IgD-negative memory B cell (primary cell): ENCODE measurements at regions not wholly inside any gene's neighbourhood (a gene's known extent, or its start where the extent isn't known, plus 50 kb on each side); places are given as distances from the start of the nearest gene placed in this dataset.

Experiments
- H3K27ac Mint-ChIP-seq, 3 donors: one replicate each; pipeline ENCODE4 v1.8.0; 2020 to 2022; ENCODE audit warnings: mild to moderate bottlenecking in 3 of 3, mixed read lengths in 3 of 3, moderate library complexity in 1 of 3
- H3K27me3 Mint-ChIP-seq: one replicate; pipeline ENCODE4 v1.8.0; 2021; ENCODE audit warnings: mixed read lengths
- H3K36me3 Mint-ChIP-seq: one replicate; pipeline ENCODE4 v1.8.0; 2020; ENCODE audit warnings: mild to moderate bottlenecking, mixed read lengths
- H3K4me1 Mint-ChIP-seq, 3 donors: one replicate each; pipeline ENCODE4 v1.8.0; 2020 to 2022; ENCODE audit warnings: mixed read lengths in 3 of 3, mild to moderate bottlenecking in 1 of 3
- H3K4me3 Mint-ChIP-seq, 4 donors: one replicate each; pipeline ENCODE4 v1.8.0; 2020 to 2022; ENCODE audit warnings: mild to moderate bottlenecking in 4 of 4, mixed read lengths in 4 of 4, moderate library complexity in 3 of 4
- H3K9me3 Mint-ChIP-seq, 3 donors: one replicate each; pipeline ENCODE4 v1.8.0; 2020 to 2021; ENCODE audit warnings: mixed read lengths in 3 of 3, mild to moderate bottlenecking in 1 of 3

DNA sequence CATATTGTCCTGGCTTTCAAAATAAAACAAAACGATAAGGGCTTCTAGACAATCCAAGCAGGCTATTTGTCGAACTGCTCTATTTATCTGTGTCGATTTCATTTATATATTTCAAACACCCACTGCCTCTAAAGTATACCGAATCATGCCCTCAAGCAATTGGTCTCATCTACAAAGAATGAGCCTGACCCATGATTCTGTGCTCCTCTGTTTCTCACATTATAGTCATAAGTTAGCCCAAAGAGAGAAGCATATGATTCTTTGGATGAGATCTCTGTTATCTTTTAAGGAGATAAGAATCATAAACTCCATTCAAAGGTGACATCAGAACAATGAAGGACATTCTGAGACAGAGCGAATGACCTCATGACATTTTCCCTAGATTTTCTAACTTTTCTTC lies 191.1 kb downstream of the MAP2K6 start:
- peaks cover 0 to 2% (median 0%) of the 10 kb centered on the region in 3 donors for H3K9me3 Mint-ChIP-seq
- H3K4me3 Mint-ChIP-seq: no peak overlapping the region
- H3K27ac Mint-ChIP-seq: no peak overlapping the region
- peaks cover 3% of the 10 kb centered on the region for H3K27me3 Mint-ChIP-seq
- no peaks in the 10 kb centered on the region for H3K36me3 Mint-ChIP-seq
- peaks cover 0 to 5% (median 0%) of the 10 kb centered on the region in 3 donors for H3K4me1 Mint-ChIP-seq

DNA sequence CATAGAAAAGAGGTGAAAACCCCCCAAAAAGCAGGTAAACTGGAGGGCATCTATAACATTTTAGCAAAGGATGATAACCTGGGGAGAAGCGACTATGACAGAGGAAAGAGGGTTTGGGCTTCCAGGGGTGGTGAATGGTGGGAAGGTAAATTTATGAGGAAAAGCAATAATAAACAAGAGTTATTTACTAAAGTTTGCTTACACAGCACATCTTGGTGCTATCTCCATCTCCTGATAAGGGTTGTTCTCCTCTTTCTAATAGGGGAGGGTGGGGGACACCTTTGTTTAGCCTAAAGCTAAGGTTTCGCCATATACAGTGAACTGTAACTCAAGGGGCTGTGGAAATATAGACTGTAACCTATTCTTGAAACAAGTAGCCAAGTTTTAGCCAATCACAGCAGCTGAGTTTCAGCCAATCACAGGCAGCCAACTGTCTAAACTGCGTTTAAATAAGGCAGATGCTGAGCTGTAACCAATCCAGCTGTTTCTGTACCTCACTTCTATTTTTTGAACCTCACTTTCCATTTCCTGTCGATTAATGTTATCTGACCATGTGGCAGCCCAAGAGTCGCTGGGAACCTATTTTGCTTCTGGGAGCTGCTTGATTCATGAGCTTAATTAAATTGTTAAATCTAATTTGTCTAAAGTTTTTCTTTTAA lies 191.8 kb downstream of the MAP2K6 start:
- Mint-ChIP-seq H3K4me1 (peaks cover 0 to 5% (median 0%) of the 10 kb centered on the region in 3 donors), H3K27ac (no peak overlapping the region), H3K36me3 (no peaks in the 10 kb centered on the region), H3K27me3 (peaks cover 3% of the 10 kb centered on the region), H3K9me3 (peaks cover 0 to 2% (median 0%) of the 10 kb centered on the region in 3 donors), H3K4me3 (no peak overlapping the region)

DNA sequence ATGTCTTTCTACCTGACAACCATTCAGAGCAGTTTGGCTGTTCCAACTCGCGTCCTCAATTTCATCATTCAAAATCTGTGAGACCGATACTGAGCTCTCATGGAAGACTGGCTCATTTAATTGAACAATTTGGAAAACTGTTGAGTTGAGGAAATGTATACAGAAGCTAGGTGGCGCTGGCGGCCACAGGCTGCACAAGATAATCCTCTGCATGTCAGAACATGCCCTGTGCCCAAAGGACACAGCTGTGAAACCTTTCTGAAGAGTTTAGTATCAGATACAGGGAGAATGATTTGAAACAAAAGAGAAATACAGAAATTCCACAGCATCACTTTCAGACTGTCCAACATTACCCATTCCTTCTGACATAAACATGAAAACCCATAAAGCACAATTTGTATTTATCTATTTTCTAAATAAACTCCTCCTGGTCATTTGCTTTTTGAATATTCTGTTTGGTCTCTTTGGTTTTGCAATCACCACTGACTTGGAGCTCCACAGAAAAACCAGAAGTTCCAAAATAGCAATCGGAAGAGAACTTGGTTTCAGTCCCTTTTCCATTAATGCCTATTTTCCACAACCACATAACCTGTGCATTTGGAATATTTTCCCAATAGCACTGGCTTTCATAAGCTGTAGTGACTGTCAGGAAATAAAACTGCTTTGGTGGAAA lies 192.8 kb downstream of the MAP2K6 start:
- H3K4me3 Mint-ChIP-seq: no peak overlapping the region
- peaks cover 0 to 5% (median 0%) of the 10 kb centered on the region in 3 donors for H3K4me1 Mint-ChIP-seq
- H3K27ac Mint-ChIP-seq: no peak overlapping the region

DNA sequence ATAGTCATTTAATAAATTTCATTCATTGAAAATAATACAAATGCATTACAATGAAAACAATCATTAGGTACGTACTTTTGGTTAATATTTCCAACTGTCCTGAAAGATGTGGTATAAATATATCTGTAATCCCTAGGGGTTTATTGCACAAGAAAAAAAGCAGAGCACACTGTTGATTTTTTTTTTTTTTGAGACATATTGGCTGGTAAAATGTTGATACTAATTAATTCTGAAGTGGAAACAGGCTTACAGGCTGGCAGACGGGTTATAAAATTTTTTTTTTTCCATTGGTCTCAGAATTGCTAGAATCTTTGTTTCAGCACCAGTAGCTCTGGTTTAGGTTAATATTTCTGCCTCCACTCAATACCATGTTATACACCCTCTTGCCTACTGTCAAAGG lies 193.6 kb downstream of the MAP2K6 start:
- peaks cover 0 to 5% (median 0%) of the 10 kb centered on the region in 3 donors for H3K4me1 Mint-ChIP-seq
- H3K36me3 Mint-ChIP-seq: no peaks in the 10 kb centered on the region
- H3K4me3 Mint-ChIP-seq: no peak overlapping the region
- peaks cover 3% of the 10 kb centered on the region for H3K27me3 Mint-ChIP-seq
- H3K9me3 Mint-ChIP-seq: no peaks in the 10 kb centered on the region
- H3K27ac Mint-ChIP-seq: no peak overlapping the region

More for the DNA sequence above, 192.8 kb downstream of the MAP2K6 start:
- Mint-ChIP-seq H3K27me3 (peaks cover 3% of the 10 kb centered on the region), H3K9me3 (peaks cover 0 to 2% (median 0%) of the 10 kb centered on the region in 3 donors), H3K36me3 (no peaks in the 10 kb centered on the region)

DNA sequence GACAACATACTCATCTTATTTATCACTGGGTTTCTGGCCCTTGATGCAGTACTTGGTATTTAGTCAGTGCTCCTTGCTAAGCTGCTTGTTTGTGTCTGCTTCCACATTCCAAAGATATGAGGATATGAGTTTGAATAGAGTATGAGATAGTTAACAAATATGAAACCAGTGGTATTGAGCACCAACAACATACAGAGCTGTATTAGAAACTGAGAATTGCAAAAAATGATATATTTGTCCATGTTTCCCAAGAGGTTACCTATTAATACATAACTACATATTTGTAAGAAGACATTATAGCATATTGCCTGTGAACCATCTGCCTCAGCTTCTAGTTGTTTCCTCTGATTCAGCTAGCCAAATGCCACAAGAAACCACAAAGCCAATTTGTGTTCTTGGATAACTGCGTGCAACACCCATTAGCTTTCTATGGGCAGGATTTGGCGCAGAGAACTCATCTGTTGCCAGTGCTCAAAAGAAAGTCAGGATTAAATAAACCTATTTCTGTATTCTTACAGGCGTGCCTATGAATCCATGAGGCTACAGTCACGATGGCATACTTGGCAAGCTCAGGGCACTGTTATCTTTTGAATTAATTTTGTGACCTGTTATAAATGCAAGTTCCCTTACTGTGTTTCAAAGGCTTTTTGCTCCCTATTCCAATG lies 194.4 kb downstream of the MAP2K6 start:
- Mint-ChIP-seq H3K4me1 (peaks cover 0 to 5% (median 0%) of the 10 kb centered on the region in 3 donors), H3K27ac (no peak overlapping the region), H3K27me3 (peaks cover 3% of the 10 kb centered on the region), H3K4me3 (no peak overlapping the region), H3K9me3 (no peaks in the 10 kb centered on the region), H3K36me3 (no peaks in the 10 kb centered on the region)

DNA sequence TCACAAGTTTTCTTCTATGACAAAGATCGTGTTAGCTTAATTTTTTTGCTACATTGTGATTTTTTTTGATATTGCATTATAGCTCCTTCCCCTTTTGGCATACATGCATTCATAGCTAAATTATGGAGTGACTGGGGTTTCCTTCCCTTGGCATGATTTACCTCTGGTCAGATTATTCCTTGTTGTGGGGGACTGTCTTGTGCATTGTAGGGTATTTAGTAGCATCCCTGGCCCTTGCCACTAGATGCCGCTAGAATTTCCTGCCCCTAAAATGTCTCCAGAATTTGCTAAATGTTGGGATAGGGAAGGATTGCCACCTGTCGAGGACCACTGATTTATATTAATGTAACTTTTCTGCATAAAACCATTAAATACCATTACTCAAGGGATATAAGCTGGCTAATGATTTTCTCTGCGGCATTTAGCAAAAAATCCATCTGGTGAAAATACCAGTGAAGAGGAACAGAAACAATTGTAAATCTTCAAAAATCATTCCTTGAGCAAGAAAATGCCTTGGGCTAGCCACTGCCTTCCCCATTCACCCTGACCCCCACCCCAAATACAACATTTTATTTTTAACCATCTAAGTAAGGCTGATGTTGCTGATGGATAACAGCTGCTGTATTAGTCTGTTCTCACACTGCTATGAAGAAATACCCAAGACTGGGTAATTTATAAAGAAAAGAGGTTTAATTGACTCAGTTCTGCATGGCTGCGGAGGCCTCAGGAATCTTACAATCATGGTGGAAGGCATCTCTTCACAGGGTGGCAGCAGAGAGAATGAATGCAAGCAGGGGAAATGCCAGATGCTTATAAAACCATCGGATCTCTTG lies 195.2 kb downstream of the MAP2K6 start:
- no peaks in the 10 kb centered on the region for H3K36me3 Mint-ChIP-seq
- H3K27ac Mint-ChIP-seq: no peak overlapping the region
- peaks cover 0 to 5% (median 0%) of the 10 kb centered on the region in 3 donors for H3K4me1 Mint-ChIP-seq
- H3K9me3 Mint-ChIP-seq: no peaks in the 10 kb centered on the region
- peaks cover 3% of the 10 kb centered on the region for H3K27me3 Mint-ChIP-seq
- H3K4me3 Mint-ChIP-seq: no peak overlapping the region

DNA sequence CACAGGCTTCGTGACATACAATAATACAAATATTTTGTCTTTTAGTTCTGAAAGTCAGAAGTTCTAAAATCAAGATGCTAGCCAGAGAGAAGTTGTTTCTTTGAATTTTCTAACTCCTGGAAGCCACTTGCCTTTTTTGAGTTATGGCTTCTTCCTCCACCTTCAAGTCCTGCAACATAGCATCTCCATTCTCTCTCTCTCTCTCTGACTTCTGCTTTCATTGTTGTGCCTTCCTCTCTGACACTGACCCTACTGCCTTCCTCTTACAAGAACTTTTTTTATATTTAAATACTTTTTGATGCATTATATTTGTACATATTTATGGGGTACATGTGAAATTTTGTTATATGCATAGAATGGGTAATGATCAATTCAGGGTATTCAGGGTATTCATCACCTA lies 205.9 kb downstream of the MAP2K6 start:
- H3K27me3 Mint-ChIP-seq: no peaks in the 10 kb centered on the region
- no peak overlapping the region for H3K27ac Mint-ChIP-seq
- no peaks in the 10 kb centered on the region for H3K36me3 Mint-ChIP-seq
- no peaks in the 10 kb centered on the region for H3K4me1 Mint-ChIP-seq
- H3K9me3 Mint-ChIP-seq: peaks cover 0 to 8% (median 5%) of the 10 kb centered on the region in 3 donors
- H3K4me3 Mint-ChIP-seq: no peak overlapping the region

DNA sequence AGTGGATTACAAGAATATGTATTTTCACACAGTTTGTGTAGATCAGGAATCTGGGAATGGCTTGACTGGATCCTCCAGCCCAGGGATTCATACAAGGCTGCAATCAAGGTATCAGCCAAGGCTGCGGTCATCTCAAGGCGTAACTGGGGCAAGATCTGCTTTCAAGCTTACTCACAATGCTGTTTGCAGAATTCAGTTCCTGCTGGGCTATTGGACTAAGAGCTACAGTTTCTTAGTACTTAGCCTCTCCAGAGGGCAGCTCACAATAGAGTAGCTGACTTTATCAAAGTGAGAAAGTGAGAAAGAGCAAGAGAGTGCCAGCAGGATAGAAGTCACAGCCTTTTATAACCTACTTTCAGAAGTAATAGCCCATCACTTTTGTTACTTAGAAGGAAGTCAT lies 211.0 kb downstream of the MAP2K6 start:
- Mint-ChIP-seq H3K4me1 (no peaks in the 10 kb centered on the region), H3K27me3 (peaks cover 4% of the 10 kb centered on the region), H3K9me3 (peaks cover 0 to 4% (median 2%) of the 10 kb centered on the region in 3 donors), H3K36me3 (no peaks in the 10 kb centered on the region), H3K27ac (no peak overlapping the region), H3K4me3 (no peak overlapping the region)

DNA sequence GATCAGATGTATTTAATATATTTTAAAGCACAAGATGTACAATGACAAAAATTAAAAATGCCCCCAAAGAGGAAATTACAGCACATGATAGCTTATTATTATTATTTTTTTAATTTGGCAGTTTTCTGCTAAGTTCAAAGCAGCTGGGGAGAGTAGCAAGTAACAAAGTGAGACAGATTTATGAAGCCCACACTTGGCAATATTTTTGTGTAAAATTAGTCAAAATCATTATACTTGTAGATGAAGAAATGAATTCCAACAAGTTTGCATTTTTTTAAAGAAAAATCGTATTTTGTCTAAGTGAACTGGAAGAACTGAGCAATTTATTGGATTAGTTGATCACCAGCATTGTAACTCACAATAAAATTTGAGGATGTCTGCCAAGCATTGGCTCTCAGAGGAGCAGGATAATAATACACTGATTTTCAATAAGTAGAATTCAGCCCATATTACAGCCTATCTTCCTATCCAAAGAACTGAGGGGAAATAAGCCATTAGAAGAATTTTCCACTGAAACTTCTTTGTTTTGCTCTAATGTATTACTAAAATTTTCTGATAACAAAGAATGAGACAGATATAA lies 215.6 kb downstream of the MAP2K6 start:
- no peak overlapping the region for H3K27ac Mint-ChIP-seq
- no peak overlapping the region for H3K4me3 Mint-ChIP-seq
- no peaks in the 10 kb centered on the region for H3K4me1 Mint-ChIP-seq
- peaks cover 0 to 4% (median 4%) of the 10 kb centered on the region in 3 donors for H3K9me3 Mint-ChIP-seq
- peaks cover 3% of the 10 kb centered on the region for H3K36me3 Mint-ChIP-seq
- peaks cover 4% of the 10 kb centered on the region for H3K27me3 Mint-ChIP-seq

DNA sequence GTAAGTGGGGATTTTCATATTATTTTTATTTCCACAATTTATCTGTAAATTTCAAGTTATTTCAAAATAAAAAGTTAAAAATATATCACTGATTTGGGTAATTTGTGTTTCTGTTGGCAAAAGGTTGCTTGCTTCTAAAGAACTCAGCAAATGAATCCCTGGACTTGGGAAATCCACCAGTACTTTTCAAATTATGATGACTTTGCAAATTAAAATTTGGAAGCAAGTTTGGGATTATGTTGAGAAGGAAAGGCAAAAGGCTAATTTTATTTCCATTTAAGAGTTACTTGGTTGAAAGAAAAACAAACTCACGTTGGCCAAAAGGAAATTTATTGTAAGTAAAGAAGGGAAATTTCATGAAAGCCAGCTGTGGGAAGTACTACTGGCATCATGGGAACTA lies 220.3 kb downstream of the MAP2K6 start:
- Mint-ChIP-seq H3K9me3 (peaks cover 0 to 4% (median 2%) of the 10 kb centered on the region in 3 donors), H3K27me3 (no peaks in the 10 kb centered on the region), H3K4me1 (no peaks in the 10 kb centered on the region), H3K4me3 (no peak overlapping the region), H3K36me3 (peaks cover 3% of the 10 kb centered on the region), H3K27ac (no peak overlapping the region)

DNA sequence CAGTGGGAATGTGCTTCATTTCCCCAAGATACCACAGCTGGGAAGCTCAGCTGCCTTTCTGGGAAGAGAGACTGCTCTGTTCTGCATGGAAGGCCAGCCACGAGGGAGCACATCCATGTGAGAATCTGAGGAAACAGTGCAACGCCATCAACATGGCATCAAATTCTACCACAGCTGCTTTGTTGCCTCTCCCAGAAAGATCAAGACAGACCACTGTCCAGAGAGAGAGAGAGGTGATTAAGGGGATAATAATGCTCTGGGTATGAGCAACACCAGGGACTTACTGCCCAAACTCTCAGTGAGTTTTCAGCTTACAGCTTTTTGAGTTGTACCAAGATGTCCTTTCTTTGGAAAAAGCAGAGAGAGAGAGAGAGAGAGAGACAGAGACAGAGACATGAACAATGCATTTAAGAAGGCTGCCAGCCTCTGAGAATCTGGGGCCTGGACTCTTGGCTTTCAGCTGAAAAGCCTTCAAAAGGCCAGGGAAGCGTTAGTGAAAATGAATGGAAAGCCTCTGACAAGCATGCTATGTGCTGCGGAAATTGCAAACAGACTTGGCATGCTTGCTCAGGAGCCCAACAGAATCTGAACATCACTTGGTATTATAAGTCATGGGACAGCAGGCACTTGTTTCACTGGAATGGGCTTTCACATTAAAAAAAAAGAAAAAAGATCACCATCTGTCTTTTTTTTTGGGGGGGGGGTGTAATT lies 223.1 kb downstream of the MAP2K6 start:
- H3K27me3 Mint-ChIP-seq: no peaks in the 10 kb centered on the region
- H3K9me3 Mint-ChIP-seq: peaks cover 0 to 4% (median 0%) of the 10 kb centered on the region in 3 donors
- no peak overlapping the region for H3K4me3 Mint-ChIP-seq
- peak overlapping the region in 1 of 3 donors; percentile 12 for H3K27ac Mint-ChIP-seq
- no peaks in the 10 kb centered on the region for H3K36me3 Mint-ChIP-seq
- no peaks in the 10 kb centered on the region for H3K4me1 Mint-ChIP-seq

DNA sequence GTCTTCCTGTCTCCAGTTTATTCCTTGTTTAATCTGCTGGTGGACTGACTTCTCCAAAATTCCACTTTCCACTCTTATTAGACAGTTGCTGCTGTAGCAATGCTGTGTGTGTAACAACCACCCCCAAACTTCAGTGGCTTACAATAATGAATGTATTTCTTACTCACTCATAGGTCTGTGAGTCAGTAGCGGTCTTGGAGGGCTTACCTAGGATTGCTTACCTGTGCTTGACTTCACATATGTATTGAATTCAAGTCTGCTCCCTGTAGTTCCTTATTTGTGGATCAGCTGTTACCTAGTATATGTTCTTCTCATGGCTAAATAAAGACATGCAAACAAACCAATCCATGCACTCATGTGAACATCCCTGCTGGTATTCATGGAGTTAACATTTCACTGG lies 224.6 kb downstream of the MAP2K6 start:
- no peak overlapping the region for H3K4me3 Mint-ChIP-seq
- H3K36me3 Mint-ChIP-seq: no peaks in the 10 kb centered on the region
- H3K4me1 Mint-ChIP-seq: no peaks in the 10 kb centered on the region
- peaks cover 0 to 1% (median 0%) of the 10 kb centered on the region in 3 donors for H3K9me3 Mint-ChIP-seq
- no peaks in the 10 kb centered on the region for H3K27me3 Mint-ChIP-seq
- no peak overlapping the region for H3K27ac Mint-ChIP-seq

DNA sequence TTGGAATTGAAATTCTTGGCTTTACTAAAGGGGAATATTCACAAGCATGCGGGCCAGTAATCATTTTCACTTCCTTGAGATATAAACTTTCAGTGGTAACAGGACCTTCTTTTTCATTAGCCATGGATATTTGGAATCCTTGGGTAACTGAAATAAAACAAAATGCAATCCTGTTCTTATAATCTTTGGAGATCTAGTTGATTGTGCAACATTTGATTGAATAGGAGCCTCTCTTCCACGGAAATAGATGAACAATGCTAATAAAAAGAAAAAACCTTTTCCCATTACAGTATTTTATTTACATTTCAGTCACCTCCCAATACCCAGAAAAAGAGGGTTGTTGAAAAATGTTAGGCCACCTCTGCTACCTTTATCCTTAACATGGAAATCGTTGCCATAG lies 225.6 kb downstream of the MAP2K6 start:
- Mint-ChIP-seq H3K4me1 (no peaks in the 10 kb centered on the region), H3K36me3 (no peaks in the 10 kb centered on the region), H3K27me3 (no peaks in the 10 kb centered on the region), H3K9me3 (no peaks in the 10 kb centered on the region), H3K4me3 (no peak overlapping the region), H3K27ac (no peak overlapping the region)

DNA sequence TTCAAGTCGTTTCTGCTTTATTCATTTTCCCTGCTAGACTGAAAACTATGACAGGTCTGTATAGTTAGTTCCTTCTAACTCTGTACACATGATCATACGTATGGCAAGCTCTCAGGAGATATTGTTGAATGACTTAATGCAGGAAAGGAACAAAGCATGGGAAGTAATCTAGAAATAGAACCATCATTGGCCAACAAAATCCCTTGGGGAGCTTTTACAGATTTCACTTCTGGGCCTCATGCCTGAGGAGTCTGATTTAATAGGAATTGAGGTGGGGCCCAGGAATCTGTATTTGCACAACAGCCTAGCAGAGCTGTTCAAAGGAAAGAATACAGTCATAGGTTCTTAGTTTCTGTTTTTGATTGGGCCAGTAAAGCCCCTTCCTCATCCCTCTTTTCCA lies 229.2 kb downstream of the MAP2K6 start:
- H3K9me3 Mint-ChIP-seq: peaks cover 2 to 4% (median 3%) of the 10 kb centered on the region in 3 donors
- H3K27ac Mint-ChIP-seq: no peak overlapping the region
- H3K36me3 Mint-ChIP-seq: no peaks in the 10 kb centered on the region
- H3K27me3 Mint-ChIP-seq: no peaks in the 10 kb centered on the region
- H3K4me3 Mint-ChIP-seq: no peak overlapping the region
- peaks cover 0 to 1% (median 0%) of the 10 kb centered on the region in 3 donors for H3K4me1 Mint-ChIP-seq
